ENCODE measurements at regions not wholly inside any gene's neighbourhood (a gene's known extent, or its start where the extent isn't known, plus 50 kb on each side); places are given as distances from the start of the nearest gene placed in this dataset.

DNA sequence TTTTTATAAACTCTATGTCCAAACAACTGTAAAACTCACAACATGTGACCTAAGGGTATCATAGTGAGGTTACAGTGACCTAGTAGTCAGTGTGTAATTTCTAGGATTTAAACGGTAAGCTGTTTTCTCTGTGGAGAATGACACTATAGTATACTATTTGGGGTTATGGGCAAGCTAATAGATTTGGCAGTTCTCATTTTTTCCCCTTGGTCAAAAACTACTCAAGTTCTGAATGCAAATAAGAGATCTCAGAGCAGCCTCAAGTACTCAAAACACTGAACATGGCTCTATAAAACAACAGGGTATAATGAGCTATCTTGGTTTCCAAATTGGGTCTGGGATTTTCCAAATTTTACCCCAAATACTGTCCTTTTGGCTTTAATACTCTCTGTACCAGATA lies 88.5 kb upstream of the HMCN1 start:
- DNase-seq (ENCODE audit: low read depth): no peak

DNA sequence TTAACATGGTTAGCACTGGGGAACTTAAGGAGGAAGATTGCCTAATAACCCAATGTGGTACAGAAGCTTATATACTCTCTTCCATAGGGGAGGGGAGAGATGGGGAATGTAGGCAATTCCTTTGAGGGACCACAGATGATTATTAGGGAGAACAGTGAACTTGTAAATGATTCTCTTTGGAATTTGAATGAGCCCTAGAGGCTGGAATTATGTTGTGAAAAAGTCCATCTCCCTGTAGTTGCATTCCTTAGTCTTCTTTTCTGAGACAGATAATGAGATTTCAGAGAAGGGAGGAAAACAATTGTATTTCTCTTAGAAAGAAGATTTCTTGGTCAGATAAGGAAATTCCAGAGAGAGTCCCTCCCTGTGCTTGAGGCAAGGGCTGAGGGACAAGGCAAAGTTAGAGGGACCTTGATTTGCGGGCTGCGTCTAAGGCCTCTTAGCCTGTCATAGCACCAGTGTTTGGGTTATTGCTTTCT lies 89.0 kb upstream of the HMCN1 start:
- DNase-seq (ENCODE audit: low read depth): no peak

DNA sequence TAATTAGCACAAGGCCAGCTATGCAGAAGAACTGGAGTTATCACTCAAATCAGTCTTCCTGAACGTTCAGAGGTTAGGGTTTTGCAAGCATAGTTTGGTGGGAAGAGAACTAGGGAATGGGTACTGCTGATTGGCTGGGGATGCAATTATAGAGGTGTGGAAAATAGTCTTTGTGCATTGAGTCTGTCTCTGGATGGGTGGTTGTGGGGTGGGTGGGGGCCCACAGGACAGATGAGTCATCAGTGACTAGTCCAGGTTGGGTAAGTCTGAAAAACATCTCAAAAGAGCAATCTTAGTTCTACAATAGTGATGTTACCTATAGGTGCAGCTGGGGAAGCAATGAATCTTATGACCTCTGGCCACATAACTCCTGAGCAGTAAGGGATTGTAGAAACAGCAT lies 89.7 kb upstream of the HMCN1 start:
- DNase-seq (ENCODE audit: low read depth): no peak

DNA sequence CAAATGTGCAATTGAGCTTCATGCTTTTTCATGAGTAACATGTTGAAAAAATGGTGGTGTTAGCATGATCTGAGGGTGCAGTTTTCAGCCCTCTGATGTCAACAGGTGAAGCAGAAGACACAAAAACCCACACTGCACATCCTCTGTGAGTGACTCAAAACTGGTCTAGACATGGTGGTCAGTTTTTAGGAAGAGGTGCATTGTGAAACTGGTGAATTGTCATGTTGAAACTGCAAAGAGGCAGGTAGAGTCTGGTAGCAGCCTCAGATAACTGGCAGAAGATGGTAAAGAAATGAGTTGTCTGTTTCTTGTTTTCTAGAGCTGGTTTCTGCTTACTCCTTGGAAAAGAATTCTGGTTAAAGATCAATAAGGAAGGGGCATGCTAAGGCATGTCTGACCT lies 97.3 kb upstream of the HMCN1 start:
- DNase-seq (ENCODE audit: low read depth): no peak

DNA sequence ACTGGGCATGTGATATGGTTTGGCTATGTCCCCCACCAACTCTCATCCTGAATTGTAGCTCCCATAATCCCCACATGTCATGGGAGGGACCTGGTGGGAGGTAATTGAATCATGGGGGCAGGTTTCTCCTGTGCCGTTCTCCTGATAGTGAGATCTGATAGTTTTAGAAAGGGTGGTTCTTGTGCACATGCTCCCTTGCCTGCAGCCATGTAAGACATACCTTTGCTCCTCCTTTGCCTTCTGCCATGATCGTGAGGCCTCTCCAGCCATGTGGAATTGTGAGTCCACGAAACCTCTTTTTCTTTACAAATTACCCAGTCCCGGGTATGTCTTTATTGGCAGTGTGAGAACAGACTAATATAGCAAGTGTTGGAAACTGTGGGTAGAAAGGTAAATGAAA lies 99.5 kb upstream of the HMCN1 start:
- no peak for DNase-seq (ENCODE audit: low read depth)

DNA sequence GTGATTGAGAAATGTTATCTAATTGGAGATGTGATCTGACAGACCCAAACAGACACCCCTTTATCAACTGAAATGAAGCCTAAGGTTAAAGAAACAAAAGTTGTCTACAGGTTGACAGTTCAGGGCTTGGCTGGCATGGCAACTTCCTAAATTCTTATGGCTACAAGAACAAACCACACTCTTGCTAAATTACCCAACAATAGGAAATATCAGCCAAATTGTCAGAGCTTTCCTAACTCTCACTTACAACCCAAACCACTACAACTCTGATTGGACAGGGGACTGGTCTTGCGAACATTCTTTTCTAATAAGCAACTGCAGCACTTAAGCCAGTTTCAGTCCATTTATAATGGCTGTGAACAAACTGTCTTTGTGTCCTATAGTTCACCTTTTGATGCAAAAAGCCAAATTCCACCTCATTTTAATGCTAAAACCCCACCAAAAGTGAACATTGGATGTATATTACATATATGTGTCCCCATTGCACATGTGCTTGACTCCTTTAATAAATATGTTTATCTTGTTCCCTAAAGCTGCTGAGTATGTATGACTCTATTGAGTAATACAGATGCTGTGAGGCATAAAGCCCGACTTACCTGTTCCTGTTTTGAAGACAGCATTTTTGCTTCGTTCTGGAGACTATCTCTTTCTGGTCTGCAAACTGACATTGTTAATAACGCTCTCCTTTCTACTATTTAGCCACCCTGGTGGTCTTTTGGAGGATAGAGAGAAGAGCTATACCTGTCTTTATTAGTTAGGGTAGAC lies 101.3 kb upstream of the HMCN1 start:
- no peak for DNase-seq (ENCODE audit: low read depth)

DNA sequence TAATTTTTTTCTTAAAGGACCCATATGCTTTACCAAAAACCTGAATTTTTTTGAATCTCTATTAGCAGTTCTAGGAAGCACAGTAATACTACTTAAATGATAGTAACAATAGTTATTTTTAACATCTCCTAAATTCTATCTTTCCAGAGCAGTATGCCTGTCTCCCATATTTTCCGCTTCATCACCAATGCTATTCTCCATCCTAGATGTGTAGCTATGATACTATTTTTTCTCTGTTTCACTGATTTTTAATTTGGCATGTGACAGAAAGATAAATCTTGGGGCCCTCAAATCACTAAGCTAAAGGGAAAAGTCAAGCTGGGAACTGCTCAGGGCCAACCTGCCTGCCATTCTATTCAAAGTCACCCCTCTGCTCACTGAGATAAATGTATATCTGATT lies 102.3 kb upstream of the HMCN1 start:
- no peak for DNase-seq (ENCODE audit: low read depth)

GRCh38 chr1:185627761-185628501 lies 106.3 kb upstream of the HMCN1 start:
- DNase-seq (ENCODE audit: low read depth): no peak

DNA sequence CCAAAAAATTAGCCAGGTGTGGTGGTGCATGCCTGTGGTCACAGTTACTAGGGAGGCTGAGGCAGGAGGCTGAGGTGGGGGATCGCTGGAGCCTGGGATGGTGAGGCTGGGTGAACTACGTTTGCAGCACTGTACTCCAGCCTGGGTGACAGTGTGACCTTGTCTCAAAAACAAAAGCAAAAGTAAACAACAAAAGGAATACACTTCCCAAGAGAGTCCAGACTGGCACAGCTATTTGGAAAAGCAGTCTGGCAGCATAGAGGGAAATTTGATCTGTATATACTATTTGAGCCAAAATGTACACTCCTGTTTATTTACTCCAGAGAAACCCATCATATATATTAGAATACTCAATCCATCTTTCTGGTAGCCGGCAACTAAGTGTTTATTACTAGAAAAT lies 107.0 kb upstream of the HMCN1 start:
- no peak for DNase-seq (ENCODE audit: low read depth)

GRCh38 chr1:185626344-185626743 lies 107.8 kb upstream of the HMCN1 start:
- no peak for DNase-seq (ENCODE audit: low read depth)

DNA sequence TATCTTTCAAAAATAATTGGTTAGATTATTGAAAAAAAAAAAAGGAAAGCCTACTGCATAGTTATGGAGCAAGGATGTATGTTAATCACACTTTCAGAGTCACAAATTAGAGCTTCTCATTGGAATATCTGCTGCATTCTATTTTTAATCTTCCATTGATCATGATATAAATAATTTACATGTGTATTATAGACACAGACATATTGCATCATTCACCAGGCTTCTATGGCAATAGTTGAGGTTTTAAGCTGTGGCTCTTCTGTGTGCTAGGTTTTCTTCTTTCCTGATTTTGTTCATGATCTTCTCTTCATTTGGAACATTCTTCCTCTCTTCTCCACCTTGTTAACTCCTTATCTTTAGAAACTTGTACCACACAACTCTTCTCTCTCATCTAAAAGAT lies 123.2 kb upstream of the HMCN1 start:
- no peak for DNase-seq (ENCODE audit: low read depth)

GRCh38 chr1:185608177-185608576 lies 126.0 kb upstream of the HMCN1 start:
- DNase-seq (ENCODE audit: low read depth): no peak

GRCh38 chr1:185603158-185603557 lies 131.0 kb upstream of the HMCN1 start:
- DNase-seq (ENCODE audit: low read depth): no peak

DNA sequence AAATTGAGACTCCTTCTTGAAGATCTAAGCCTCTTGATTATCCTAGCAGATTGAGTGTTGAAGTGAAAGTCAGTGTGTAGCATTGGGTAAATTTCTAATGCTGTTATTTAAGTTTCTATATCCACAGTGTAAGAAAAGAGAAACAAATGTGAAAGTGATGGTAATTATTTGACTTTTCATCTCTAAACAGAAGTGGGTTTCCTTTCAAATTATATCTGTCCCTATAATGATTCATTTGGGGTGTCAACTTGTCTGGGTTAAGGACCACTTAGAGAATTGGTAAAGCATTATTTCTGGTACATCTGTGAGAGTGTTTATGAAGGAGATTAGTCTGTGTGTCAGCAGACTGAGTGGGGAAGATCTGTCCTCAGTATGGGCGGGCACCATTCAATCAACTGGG lies 133.0 kb upstream of the HMCN1 start:
- DNase-seq (ENCODE audit: low read depth): no peak

DNA sequence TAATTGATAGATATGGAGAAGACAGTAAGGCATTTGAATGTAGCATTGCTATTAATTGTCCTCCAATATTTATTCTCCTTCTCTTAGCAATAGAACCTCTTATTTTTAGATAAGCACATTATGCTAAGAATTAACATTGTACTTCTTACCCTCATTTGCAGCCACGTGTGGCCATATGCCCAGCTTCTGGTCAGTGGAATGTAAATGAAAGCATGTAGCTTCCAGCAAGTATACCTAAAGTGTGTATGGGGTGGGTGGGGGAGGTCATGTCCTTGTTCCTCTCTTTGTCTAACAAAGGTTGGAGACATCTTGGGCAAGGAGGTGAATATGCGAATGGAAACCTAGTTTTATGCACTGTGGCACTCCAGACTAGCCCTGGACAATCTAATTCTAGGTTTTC lies 133.6 kb upstream of the HMCN1 start:
- no peak for DNase-seq (ENCODE audit: low read depth)

DNA sequence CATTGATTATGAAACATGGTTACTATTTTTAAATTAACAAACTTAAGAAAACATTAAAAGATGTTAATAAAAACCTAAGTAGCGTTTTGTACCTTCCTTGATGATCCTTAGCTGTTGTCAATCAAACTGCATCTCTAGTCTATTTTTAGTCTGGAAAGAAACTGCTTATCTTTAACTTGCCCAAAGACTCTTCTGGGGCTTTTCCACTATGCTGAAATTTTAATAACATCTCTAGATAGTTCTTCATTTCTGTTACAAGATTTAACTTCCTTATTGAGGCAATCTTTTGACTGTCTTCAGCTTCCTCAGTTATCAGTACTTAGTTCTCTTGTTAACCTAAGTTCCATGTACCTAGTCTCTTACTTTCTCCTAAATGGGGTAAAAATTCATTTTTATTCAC lies 135.9 kb upstream of the HMCN1 start:
- DNase-seq (ENCODE audit: low read depth): no peak

DNA sequence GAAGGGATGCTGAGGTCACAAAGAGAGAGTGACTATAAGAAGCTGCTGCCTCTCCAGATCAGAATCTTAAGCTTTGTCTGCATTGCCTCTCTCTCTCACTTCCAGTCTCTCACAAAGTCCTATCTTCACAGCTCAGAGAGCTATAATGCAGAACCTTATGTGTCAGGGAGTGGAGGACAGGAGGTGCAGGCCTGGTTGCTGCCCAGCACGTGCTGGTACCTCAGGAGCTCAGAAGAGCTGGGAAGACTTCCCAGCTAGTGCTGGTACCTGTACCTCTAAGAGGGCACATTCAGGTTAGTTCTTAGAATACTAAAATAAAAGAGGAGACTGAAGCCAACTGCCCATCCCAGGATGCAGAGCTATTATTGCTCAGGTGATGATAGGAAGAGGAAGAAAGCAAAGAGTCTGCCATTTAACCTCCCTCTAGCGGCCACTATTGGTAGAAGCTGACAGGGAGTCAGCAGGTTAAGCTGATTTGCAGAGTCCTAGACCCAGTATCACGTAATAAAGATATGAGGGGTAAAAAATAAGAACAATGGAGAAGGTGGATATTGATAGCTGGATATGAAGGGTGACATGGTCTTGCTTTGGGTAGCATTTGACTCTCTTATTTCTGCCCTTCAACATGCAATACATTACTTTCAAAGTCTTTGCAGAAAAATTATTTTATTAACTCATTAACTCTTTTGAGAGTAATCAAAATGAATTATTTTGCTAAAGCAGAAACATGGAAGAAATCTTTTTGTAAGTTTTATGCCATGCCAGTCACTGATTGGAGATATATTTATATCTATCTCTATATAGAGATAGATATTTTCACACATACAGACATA lies 138.1 kb upstream of the HMCN1 start:
- DNase-seq (ENCODE audit: low read depth): peak; percentile 8

GRCh38 chr1:185594786-185595410 lies 139.3 kb upstream of the HMCN1 start:
- no peak for DNase-seq (ENCODE audit: low read depth)

GRCh38 chr1:185593271-185593670 lies 140.9 kb upstream of the HMCN1 start:
- DNase-seq (ENCODE audit: low read depth): no peak

DNA sequence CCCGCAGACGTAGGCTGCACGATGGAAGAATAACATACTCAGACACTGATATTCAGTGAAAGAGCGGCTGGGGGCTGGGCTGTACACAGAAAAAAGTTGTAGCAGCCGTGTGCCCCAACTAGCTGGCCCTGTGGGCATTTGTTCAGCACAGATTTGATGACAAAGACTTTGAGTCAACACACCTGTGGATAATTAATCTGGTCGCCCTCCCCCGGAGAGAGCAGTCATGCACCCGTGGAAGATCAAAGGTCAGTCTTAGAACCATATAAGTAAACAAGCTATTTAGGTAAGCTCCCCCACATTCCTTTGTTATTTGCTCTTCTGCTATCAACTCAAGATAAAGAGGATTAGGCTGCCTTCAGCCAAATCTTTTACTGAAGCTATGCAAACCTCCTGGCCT lies 148.4 kb upstream of the HMCN1 start:
- DNase-seq (ENCODE audit: low read depth): no peak

DNA sequence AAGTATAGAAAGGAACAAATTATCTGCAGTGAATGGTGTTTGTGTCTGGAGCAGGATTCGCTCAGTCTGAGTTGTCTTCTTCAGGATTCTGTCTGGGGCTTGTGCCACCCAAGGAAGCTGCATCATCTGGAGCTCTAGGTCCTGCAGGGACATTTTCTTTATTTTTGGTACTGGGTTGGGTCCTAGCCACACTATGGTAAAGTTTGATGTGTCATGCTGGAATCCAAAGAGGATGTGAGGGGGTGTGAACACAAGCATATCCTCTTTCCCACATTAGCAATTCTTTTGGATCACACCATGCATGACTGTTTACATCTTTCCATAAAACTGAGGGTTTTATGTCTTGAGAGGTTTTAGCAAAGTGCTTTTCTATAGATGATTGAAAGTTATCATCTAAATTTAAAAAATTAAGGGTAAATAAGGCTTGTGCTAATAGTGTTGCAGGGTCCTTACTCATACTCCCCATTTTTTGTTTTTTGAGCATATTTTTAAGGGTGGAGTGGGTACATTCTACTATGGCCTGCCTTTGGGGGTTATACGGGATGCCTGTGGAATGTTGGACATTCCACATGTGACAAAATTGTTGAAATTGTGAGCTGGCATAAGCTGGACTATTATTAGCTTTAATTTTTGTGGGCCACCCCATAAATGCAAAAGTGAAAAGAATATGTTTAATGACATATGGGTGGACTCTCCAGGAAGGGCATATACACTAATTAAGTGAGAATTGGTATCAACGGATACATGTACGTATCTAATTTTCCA lies 152.0 kb upstream of the HMCN1 start:
- DNase-seq (ENCODE audit: low read depth): no peak

- DNase-seq (ENCODE audit: low read depth): no peak
Observed at GRCh38 chr1:185581020-185581419, 153.2 kb upstream of the HMCN1 start.
